HPDE6-E6E7 (cell line): ENCODE measurements at regions not wholly inside any gene's neighbourhood (a gene's known extent, or its start where the extent isn't known, plus 50 kb on each side); places are given as distances from the start of the nearest gene placed in this dataset.
"Not testable (repeated sequence)": the region's sequence is repeated elsewhere in the genome, so short reads cannot be mapped to it uniquely, and the experiment has no call there.

ENCODE experiments used
- DNase-seq: peaks from one replicate; pipeline ENCODE4 v3.0.0; 2011; ENCODE audit warnings: missing footprints; ENCODE audit errors: extremely low spot score

GRCh38 chr9:18275313-18275990 is 198.5 kb upstream of the ADAMTSL1 start:
- no peak for DNase-seq

- DNase-seq, result no peak
Measured at GRCh38 chr9:18281291-18281690, 192.7 kb upstream of the ADAMTSL1 start.

GRCh38 chr9:18294229-18294628 is 179.7 kb upstream of the ADAMTSL1 start:
- DNase-seq, result no peak

- no peak for DNase-seq
Measured at GRCh38 chr9:18296702-18297055, 177.3 kb upstream of the ADAMTSL1 start.

- DNase-seq, result peak; percentile 29
Measured at GRCh38 chr9:18297056-18297841, 176.7 kb upstream of the ADAMTSL1 start.

- no peak for DNase-seq
Measured at GRCh38 chr9:18299449-18299848, 174.5 kb upstream of the ADAMTSL1 start.

- DNase-seq, result not testable (repeated sequence)
Measured at GRCh38 chr9:18305167-18305806, 168.7 kb upstream of the ADAMTSL1 start.

- DNase-seq, result no peak
Measured at GRCh38 chr9:18314316-18314715, 159.6 kb upstream of the ADAMTSL1 start.

- no peak for DNase-seq
Measured at GRCh38 chr9:18317896-18318295, 156.1 kb upstream of the ADAMTSL1 start.

GRCh38 chr9:18319918-18320445 is 154.0 kb upstream of the ADAMTSL1 start:
- no peak for DNase-seq

- no peak for DNase-seq
Measured at GRCh38 chr9:18324928-18325745, 148.8 kb upstream of the ADAMTSL1 start.

GRCh38 chr9:18325746-18326011 is 148.3 kb upstream of the ADAMTSL1 start:
- not testable (repeated sequence) for DNase-seq

- DNase-seq, result no peak
Measured at GRCh38 chr9:18327121-18327520, 146.8 kb upstream of the ADAMTSL1 start.

- DNase-seq, result no peak
Measured at GRCh38 chr9:18330401-18331309, 143.3 kb upstream of the ADAMTSL1 start.

GRCh38 chr9:18331310-18331684 is 142.7 kb upstream of the ADAMTSL1 start:
- no peak for DNase-seq

GRCh38 chr9:18331808-18332209 is 142.1 kb upstream of the ADAMTSL1 start:
- no peak for DNase-seq

- no peak for DNase-seq
Measured at GRCh38 chr9:18333157-18333556, 140.8 kb upstream of the ADAMTSL1 start.

GRCh38 chr9:18335825-18336224 is 138.1 kb upstream of the ADAMTSL1 start:
- DNase-seq, result no peak

GRCh38 chr9:18338042-18338441 is 135.9 kb upstream of the ADAMTSL1 start:
- no peak for DNase-seq

- no peak for DNase-seq
Measured at GRCh38 chr9:18343784-18344183, 130.2 kb upstream of the ADAMTSL1 start.

- DNase-seq, result no peak
Measured at GRCh38 chr9:18346745-18347144, 127.2 kb upstream of the ADAMTSL1 start.
